ENCODE measurements at regions not wholly inside any gene's neighbourhood (a gene's known extent, or its start where the extent isn't known, plus 50 kb on each side); places are given as distances from the start of the nearest gene placed in this dataset.

DNA sequence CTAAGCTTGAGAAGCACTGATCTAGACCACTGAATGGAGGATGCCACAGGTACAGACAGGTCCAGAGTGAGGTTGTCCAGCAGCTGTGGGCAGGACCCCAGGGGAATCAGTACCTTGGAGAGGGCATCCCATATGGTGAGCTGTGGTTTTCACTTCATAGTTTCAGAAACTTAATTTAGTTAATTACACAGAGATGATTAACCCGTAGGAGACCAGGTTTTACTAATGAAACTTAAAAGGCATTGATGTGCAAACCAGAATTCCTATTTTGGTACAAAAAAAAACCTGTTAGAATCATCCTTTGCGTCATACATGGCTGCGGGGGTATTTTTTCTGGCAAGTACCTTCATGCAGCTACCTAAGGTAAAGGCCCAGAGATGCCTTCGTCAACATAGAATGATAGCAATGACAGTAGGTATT lies 159.3 kb downstream of the DACT1 start:
- Histone ChIP-seq H2AFZ (ENCODE audit: low read length) (no peak overlapping the region), H3K27ac (ENCODE audit: low read depth, low read length, poor library complexity, severe bottlenecking) (no peak overlapping the region), H3K4me3 (ENCODE audit: low read depth, low read length, poor library complexity, severe bottlenecking) (no peak overlapping the region), H3K79me2 (ENCODE audit: insufficient read depth, low read length) (no peaks in the 10 kb centered on the region), H3K36me3 (ENCODE audit: insufficient read depth, low read length) (no peaks in the 10 kb centered on the region), H3F3A (ENCODE audit: insufficient read depth, low read length) (no peaks in the 10 kb centered on the region), H3K4me1 (ENCODE audit: insufficient read depth, low read length, severe bottlenecking) (no peaks in the 10 kb centered on the region), H3K9me3 (ENCODE audit: low read length) (no peaks in the 10 kb centered on the region), H3K27me3 (ENCODE audit: insufficient read depth, low read length) (no peaks in the 10 kb centered on the region), H3K4me2 (ENCODE audit: low read length) (no peak overlapping the region), H3K9me2 (ENCODE audit: low read depth, low read length) (no peaks in the 10 kb centered on the region), H4K20me1 (ENCODE audit: insufficient read depth, low read length) (no peaks in the 10 kb centered on the region), H3K9ac (ENCODE audit: low read length) (no peak overlapping the region)
- TF ChIP-seq, protein P1, sequence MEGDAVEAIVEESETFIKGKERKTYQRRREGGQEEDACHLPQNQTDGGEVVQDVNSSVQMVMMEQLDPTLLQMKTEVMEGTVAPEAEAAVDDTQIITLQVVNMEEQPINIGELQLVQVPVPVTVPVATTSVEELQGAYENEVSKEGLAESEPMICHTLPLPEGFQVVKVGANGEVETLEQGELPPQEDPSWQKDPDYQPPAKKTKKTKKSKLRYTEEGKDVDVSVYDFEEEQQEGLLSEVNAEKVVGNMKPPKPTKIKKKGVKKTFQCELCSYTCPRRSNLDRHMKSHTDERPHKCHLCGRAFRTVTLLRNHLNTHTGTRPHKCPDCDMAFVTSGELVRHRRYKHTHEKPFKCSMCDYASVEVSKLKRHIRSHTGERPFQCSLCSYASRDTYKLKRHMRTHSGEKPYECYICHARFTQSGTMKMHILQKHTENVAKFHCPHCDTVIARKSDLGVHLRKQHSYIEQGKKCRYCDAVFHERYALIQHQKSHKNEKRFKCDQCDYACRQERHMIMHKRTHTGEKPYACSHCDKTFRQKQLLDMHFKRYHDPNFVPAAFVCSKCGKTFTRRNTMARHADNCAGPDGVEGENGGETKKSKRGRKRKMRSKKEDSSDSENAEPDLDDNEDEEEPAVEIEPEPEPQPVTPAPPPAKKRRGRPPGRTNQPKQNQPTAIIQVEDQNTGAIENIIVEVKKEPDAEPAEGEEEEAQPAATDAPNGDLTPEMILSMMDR (IDR thresholded peaks at IDR 0.05; ENCODE audit: low read length) = no peak
- no peak for TF ChIP-seq EZH2 (IDR thresholded peaks at IDR 0.05; ENCODE audit: borderline replicate concordance, low read length)

DNA sequence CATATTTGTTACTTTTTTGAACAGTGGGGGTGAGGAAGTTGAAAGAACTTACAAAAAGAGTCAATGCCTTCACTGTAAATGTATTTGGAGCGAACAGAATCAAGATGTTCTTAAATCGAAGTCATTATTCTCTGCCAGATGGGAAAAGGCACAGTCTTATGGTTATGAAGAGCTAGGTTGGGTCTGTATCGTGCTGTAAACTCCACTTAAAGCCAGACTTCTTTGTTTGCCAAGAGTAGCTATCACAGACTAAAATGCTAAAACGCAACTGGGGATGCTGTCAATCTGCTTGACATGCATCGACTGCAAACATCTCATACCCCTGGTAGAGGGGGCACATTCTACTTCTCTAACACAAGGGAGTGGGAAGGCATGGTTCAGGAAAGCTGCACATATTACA lies 160.4 kb downstream of the DACT1 start:
- Histone ChIP-seq H3K9me2 (ENCODE audit: low read depth, low read length) (no peaks in the 10 kb centered on the region), H3K9ac (ENCODE audit: low read length) (no peak overlapping the region), H3K9me3 (ENCODE audit: low read length) (no peaks in the 10 kb centered on the region), H3K4me3 (ENCODE audit: low read depth, low read length, poor library complexity, severe bottlenecking) (no peak overlapping the region), H2AFZ (ENCODE audit: low read length) (no peak overlapping the region), H3K4me1 (ENCODE audit: insufficient read depth, low read length, severe bottlenecking) (no peaks in the 10 kb centered on the region), H3K79me2 (ENCODE audit: insufficient read depth, low read length) (no peaks in the 10 kb centered on the region), H3K36me3 (ENCODE audit: insufficient read depth, low read length) (no peaks in the 10 kb centered on the region), H3K27ac (ENCODE audit: low read depth, low read length, poor library complexity, severe bottlenecking) (no peak overlapping the region), H3K27me3 (ENCODE audit: insufficient read depth, low read length) (no peaks in the 10 kb centered on the region), H4K20me1 (ENCODE audit: insufficient read depth, low read length) (no peaks in the 10 kb centered on the region), H3F3A (ENCODE audit: insufficient read depth, low read length) (no peaks in the 10 kb centered on the region), H3K4me2 (ENCODE audit: low read length) (no peak overlapping the region)
- TF ChIP-seq, protein P1 (IDR thresholded peaks at IDR 0.05; ENCODE audit: low read length) = no peak
- no peak for TF ChIP-seq EZH2 (IDR thresholded peaks at IDR 0.05; ENCODE audit: borderline replicate concordance, low read length)

DNA sequence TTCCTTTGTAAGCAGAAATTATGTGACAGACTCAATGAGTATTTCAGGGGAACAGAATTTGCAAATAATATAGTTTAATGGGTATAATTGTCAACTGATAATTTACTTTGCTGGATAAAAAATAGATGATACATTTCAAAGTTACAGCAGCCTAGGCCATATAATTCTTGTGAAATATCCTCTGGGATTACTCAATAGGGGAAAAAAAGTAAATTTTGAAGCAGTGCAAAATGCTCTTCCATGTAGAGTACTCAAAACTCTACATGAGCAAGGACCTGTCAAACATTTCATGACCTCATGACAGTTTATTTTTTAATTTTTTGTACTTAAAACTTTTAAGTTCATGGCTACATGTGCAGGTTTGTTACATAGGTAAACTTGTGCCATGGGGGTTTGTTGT lies 163.3 kb downstream of the DACT1 start:
- Histone ChIP-seq H3K4me3 (ENCODE audit: low read depth, low read length, poor library complexity, severe bottlenecking) (no peak overlapping the region), H3K9ac (ENCODE audit: low read length) (no peak overlapping the region), H2AFZ (ENCODE audit: low read length) (no peak overlapping the region), H3K4me1 (ENCODE audit: insufficient read depth, low read length, severe bottlenecking) (no peaks in the 10 kb centered on the region), H3K4me2 (ENCODE audit: low read length) (no peak overlapping the region), H3K9me3 (ENCODE audit: low read length) (no peaks in the 10 kb centered on the region), H3K27me3 (ENCODE audit: insufficient read depth, low read length) (no peaks in the 10 kb centered on the region), H3F3A (ENCODE audit: insufficient read depth, low read length) (no peaks in the 10 kb centered on the region), H3K9me2 (ENCODE audit: low read depth, low read length) (no peaks in the 10 kb centered on the region), H3K79me2 (ENCODE audit: insufficient read depth, low read length) (no peaks in the 10 kb centered on the region), H4K20me1 (ENCODE audit: insufficient read depth, low read length) (no peaks in the 10 kb centered on the region), H3K27ac (ENCODE audit: low read depth, low read length, poor library complexity, severe bottlenecking) (no peak overlapping the region), H3K36me3 (ENCODE audit: insufficient read depth, low read length) (no peaks in the 10 kb centered on the region)
- TF ChIP-seq EZH2 (IDR thresholded peaks at IDR 0.05; ENCODE audit: borderline replicate concordance, low read length) = no peak
- TF ChIP-seq, protein P1 (IDR thresholded peaks at IDR 0.05; ENCODE audit: low read length) = no peak

All from OCI-LY1 (cell line).